Heart right ventricle (tissue), 16 donors: ENCODE measurements at regions not wholly inside any gene's neighbourhood (a gene's known extent, or its start where the extent isn't known, plus 50 kb on each side); places are given as distances from the start of the nearest gene placed in this dataset.

Experiments used
- ATAC-seq, 8 donors: fragments of 200-7000 bp; cut with Tn5 transposase; one replicate each; pipeline ENCODE4 v1.9.1; 2020; ENCODE audit warnings: mild to moderate bottlenecking in 8 of 8, moderate library complexity in 8 of 8, moderate number of reproducible peaks in 1 of 8
- DNase-seq, 2 donors: peaks; one replicate each; pipeline ENCODE4 v3.0.0-alpha.2; 2020
- H3K27ac ChIP-seq, 10 donors: fragments of 200-600 bp; sonication (generic) in 2 of 10; one replicate each; pipeline versions ENCODE4 v1.5.0 to v1.8.0; 2020 to 2022; ENCODE audit warnings: mild to moderate bottlenecking in 3 of 10
- H3K27me3 ChIP-seq, 7 donors: fragments of 200-600 bp; one replicate each; pipeline ENCODE4 v1.8.0; 2021 to 2022; ENCODE audit warnings: mild to moderate bottlenecking in 2 of 7
- H3K36me3 ChIP-seq, 9 donors: fragments of 200-600 bp; sonication (generic) in 1 of 9; one replicate each; pipeline versions ENCODE4 v1.5.0 to v1.8.0; 2020 to 2022; ENCODE audit warnings: mild to moderate bottlenecking in 2 of 9
- H3K4me1 ChIP-seq, 9 donors: fragments of 200-600 bp; sonication (generic) in 1 of 9; one replicate each; pipeline versions ENCODE4 v1.5.0 to v1.8.0; 2020 to 2022; ENCODE audit warnings: mild to moderate bottlenecking in 4 of 9
- H3K4me3 ChIP-seq, 10 donors: fragments of 200-600 bp; sonication (generic) in 2 of 10; one replicate each; pipeline versions ENCODE4 v1.5.0 to v1.8.0; 2020 to 2022; ENCODE audit warnings: mild to moderate bottlenecking in 7 of 10, moderate library complexity in 2 of 10
- H3K9me3 ChIP-seq, 11 donors: fragments of 200-600 bp in 10 of 11; sonication (generic) in 2 of 11; one replicate each; pipeline versions ENCODE4 v1.5.0 to v1.8.0; 2013 to 2022; ENCODE audit warnings: mild to moderate bottlenecking in 2 of 11, control low read depth in 1 of 11, moderate library complexity in 1 of 11
- WGBS, 2 donors: extraction: QIAGEN DNeasy Blood & Tissue Kit; methylation state at CpG; one replicate each; pipeline ENCODE4 v1.1.7; 2013; ENCODE audit warnings: inconsistent platforms in 1 of 2; 5-methylcytosine and 5-hydroxymethylcytosine counted together
- intact Hi-C, 10 donors: fragments of 100-400 bp; cut with DNase I; formaldehyde crosslinking; loops; one replicate each; pipeline versions ENCODE4 v1.11.1 to v1.14.2; 2022
- TF ChIP-seq, protein P1 (sequence below), 9 donors: fragments of 200-600 bp; sonication (generic) in 2 of 9; IDR thresholded peaks; one replicate each; pipeline versions ENCODE4 v1.5.0 to v1.8.0; 2021 to 2022; ENCODE audit warnings: antibody characterized with exemption in 9 of 9, mild to moderate bottlenecking in 5 of 9, moderate library complexity in 1 of 9
- donor health status: Arrhythmogenic right ventricular cardiomyopathy.
- donor health status: ischemic (EF 13 %, LVEDD 7.1; RV severe dilation, severe dysfunction).
- donor health status: healthy with polysubstance abuse.
- donor health status: DM: no; HTN: yes; CAD: no.
- donor health status: DM: no; HTN: no; CAD: no.
- donor health status: ischemic (EF 25% LVEDD 6.9; RV normal size, moderate dysfunction).
- donor health status: ischemic (EF 25% LVEDD 5.7; RV mildly dilated, moderate dysfunction).
- donor health status: healthy.
- donor health status: DM: yes; HTN: yes; CAD: no.
- donor health status: Ischemic cardiomyopathy.
- donor health status: ischemic (EF 35%, LVEDD 5.7; RV mildly dilated, moderate dysfunction).
- donor health status: nonischemic (EF 11% LVEDD 7.7; RV severe dilation, severe dysfunction).
- donor health status: DM: yes; HTN: yes; CAD: no.
- donor health status: PGD.
- donor health status: ischemic (EF 29% LVEDD 5.4; RV normal size, mild dysfunction).
- donor health status: nonischemic (EF 23%, LVEDD 6.1; RV moderate dilation, normal function).

DNA sequence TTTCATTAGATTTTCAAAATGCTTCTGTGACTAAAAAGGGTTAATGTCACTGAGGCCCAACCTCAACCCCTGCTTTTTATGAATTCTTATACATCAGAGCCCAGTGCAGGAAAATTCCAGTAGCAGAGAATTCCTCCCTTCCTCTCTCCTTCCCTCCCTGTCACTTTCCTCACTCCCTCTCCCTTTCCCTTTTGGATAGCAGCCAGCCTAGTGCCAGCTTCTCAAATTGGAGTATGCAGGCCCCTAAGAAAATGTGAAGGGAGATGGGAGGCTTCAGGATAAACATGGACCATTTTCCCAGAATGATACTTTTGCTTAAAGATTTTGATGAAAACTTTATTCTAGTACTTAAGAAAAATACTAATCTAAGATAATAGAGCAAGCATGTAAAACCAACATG lies 507.4 kb downstream of the KDM4C start:
- Histone ChIP-seq H3K36me3 (no peaks in the 10 kb centered on the region), H3K27ac (no peak overlapping the region), H3K27me3 (peaks cover 0 to 9% (median 0%) of the 10 kb centered on the region in 7 donors), H3K4me1 (no peaks in the 10 kb centered on the region), H3K9me3 (no peaks in the 10 kb centered on the region), H3K4me3 (no peak overlapping the region)
- TF ChIP-seq, protein P1, sequence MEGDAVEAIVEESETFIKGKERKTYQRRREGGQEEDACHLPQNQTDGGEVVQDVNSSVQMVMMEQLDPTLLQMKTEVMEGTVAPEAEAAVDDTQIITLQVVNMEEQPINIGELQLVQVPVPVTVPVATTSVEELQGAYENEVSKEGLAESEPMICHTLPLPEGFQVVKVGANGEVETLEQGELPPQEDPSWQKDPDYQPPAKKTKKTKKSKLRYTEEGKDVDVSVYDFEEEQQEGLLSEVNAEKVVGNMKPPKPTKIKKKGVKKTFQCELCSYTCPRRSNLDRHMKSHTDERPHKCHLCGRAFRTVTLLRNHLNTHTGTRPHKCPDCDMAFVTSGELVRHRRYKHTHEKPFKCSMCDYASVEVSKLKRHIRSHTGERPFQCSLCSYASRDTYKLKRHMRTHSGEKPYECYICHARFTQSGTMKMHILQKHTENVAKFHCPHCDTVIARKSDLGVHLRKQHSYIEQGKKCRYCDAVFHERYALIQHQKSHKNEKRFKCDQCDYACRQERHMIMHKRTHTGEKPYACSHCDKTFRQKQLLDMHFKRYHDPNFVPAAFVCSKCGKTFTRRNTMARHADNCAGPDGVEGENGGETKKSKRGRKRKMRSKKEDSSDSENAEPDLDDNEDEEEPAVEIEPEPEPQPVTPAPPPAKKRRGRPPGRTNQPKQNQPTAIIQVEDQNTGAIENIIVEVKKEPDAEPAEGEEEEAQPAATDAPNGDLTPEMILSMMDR (IDR thresholded peaks at IDR 0.05) = no peak
- ATAC-seq (no peak), DNase-seq (no peak)
- intact Hi-C loops = loop anchor here in 2 of 10 donors (10.0 kb wide), 2 partner anchors 210 to 280 kb away; no protein-coding TSS in a partner anchor

DNA sequence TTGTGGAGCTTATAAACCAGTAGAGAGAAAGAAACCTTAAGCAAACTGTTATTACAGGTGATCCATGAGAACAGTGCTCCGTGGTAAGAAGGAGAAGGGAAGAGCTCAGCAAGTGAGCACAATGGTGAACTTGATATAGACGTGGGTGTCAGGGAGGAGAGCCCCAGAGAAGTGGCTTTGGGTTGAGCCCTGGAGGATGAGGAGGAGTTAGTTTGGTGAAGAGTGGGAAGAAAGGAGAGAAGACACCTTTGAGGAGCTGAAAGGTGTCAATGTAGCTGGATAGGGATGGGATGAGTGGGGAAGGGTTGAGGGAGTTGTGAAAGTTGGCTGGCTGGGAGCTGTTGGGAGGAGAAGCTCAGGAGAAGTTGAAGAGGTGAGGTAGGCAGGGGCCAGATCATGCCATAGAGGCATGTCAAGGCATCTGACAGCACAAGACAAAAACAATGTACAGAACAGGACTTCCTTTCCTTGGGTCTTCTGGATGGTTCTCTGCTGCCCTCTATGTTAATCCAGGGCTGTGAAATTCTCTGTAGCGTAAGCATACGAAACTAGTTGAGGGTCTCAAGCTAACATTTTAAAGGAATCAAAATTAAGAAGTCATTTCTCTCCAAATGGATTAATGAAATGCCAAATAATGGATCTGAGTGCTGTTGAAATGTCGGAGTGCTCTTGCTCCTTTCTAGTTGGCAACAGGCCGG lies 501.9 kb downstream of the KDM4C start:
- no peak overlapping the region for H3K27ac ChIP-seq
- no peaks in the 10 kb centered on the region for H3K4me1 ChIP-seq
- 84% methylated on average over 6 of the region's 6 CpGs for WGBS, 2 donors
- DNase-seq (no peak), ATAC-seq (peak in 1 of 8 donors; percentile 22)
- intact Hi-C loops = loop anchor here in 2 of 10 donors (10.0 kb wide), 2 partner anchors 205 to 285 kb away; no protein-coding TSS in a partner anchor
- no peaks in the 10 kb centered on the region for H3K9me3 ChIP-seq
- TF ChIP-seq, protein P1 (IDR thresholded peaks at IDR 0.05) = peak in 4 of 9 donors; percentile 9 to 37 (median 15)
- H3K27me3 ChIP-seq = peaks cover 0 to 9% (median 0%) of the 10 kb centered on the region in 7 donors
- no peaks in the 10 kb centered on the region for H3K36me3 ChIP-seq
- no peak overlapping the region for H3K4me3 ChIP-seq

DNA sequence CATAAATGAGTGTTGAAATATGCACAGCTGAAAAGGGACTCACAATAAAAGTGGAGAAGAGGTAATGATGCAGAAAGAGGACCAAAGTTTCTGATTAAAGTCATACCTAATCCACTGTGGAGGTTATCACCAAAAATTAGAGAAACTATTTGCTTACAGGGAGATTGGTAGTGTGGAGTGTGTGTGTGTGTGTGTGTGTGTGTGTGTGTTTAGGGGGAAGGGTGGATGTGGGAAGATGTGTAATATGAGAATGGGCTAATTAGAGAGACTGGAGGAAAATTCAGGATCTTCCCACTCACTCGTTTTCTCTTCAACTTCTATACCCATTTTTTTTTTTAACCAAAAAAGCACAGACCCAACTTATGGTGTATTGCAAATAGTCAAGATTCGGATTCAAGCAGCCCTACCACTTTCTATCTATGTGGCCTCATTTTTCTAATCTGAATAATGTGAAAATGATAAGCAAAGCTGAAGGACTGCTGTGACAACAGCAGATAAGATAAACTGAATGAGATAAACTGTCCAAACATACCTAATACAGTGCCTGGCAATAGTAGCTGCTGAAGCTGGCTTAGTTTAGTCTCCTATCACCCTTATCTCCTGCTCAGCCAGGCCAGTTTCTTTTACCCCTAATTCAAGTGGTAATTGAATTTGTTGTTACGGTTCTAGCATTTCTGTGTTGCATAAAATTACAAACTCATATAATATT lies 501.1 kb downstream of the KDM4C start:
- peaks cover 0 to 9% (median 0%) of the 10 kb centered on the region in 7 donors for H3K27me3 ChIP-seq
- DNase-seq = no peak
- H3K36me3 ChIP-seq = no peaks in the 10 kb centered on the region
- 46 to 47% methylated on average over 3 of the region's 3 CpGs for WGBS, 2 donors
- H3K4me1 ChIP-seq = no peaks in the 10 kb centered on the region
- TF ChIP-seq, protein P1 (IDR thresholded peaks at IDR 0.05) = no peak
- intact Hi-C loops = no loop called here
- no peak overlapping the region for H3K27ac ChIP-seq
- no peak for ATAC-seq
- H3K9me3 ChIP-seq = no peaks in the 10 kb centered on the region
- H3K4me3 ChIP-seq = no peak overlapping the region

DNA sequence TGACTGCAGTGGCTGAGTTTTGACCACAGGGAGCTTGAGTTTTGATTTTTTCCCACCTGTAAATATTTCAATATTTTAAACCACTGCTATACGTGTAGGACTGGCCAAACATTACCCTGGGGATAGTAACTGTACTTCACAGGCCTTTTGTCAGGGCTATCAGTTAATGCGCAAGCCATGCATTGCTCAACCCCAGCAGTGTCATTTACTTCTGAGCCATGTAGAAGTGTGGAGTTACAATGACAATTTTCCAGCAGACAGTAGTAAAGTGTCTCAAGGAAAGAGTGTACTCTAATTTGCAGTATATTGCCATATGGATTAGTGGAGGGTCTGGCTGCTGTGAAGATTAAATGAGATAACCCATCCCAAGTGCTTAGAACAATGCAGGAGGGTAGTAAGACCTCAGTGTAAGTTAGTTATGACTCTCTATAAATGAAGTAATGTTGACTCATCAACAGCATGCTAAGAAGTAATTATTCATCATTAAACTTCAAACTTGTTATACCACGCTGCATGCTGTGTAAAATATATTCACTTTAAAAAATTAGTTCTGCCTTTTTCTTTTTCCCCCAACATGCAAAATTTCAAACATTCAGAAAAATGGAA lies 489.2 kb downstream of the KDM4C start:
- no peaks in the 10 kb centered on the region for H3K36me3 ChIP-seq
- WGBS, 2 donors = 83 to 86% methylated on average over 3 of the region's 3 CpGs
- intact Hi-C loops = no loop called here
- H3K9me3 ChIP-seq = peaks cover 0 to 3% (median 0%) of the 10 kb centered on the region in 11 donors
- no peaks in the 10 kb centered on the region for H3K4me1 ChIP-seq
- no peaks in the 10 kb centered on the region for H3K27me3 ChIP-seq
- ATAC-seq (no peak), DNase-seq (no peak)
- TF ChIP-seq, protein P1 (IDR thresholded peaks at IDR 0.05) = no peak
- no peak overlapping the region for H3K4me3 ChIP-seq
- no peak overlapping the region for H3K27ac ChIP-seq
